Psoas muscle (tissue), 7 donors: ENCODE measurements at regions not wholly inside any gene's neighbourhood (a gene's known extent, or its start where the extent isn't known, plus 50 kb on each side); places are given as distances from the start of the nearest gene placed in this dataset.

Source experiments
- ATAC-seq, 4 donors: fragments of 200-7000 bp; cut with Tn5 transposase; one replicate each; pipeline ENCODE4 v1.9.1; 2020; ENCODE audit warnings: moderate library complexity in 3 of 4, mild to moderate bottlenecking in 2 of 4
- DNase-seq, 2 donors: peaks; one replicate each; pipeline ENCODE4 v3.0.0-alpha.2; 2020
- H3K27ac ChIP-seq: fragments of 200-600 bp; one replicate; pipeline ENCODE4 v1.8.0; 2022
- H3K27me3 ChIP-seq, 3 donors: fragments of 200-600 bp in 1 of 3; one replicate each; pipeline versions ENCODE4 v1.6.1 to v1.8.0; 2013 to 2022; ENCODE audit warnings: low read length in 2 of 3, mild to moderate bottlenecking in 2 of 3, moderate library complexity in 1 of 3; ENCODE audit not compliant: insufficient read depth in 3 of 3
- H3K36me3 ChIP-seq, 2 donors: fragments of 200-600 bp in 1 of 2; one replicate each; pipeline versions ENCODE4 v1.6.1 to v1.8.0; 2013 to 2022; ENCODE audit warnings: low read depth in 1 of 2, mild to moderate bottlenecking in 1 of 2, moderate library complexity in 1 of 2; ENCODE audit not compliant: insufficient read depth in 1 of 2
- H3K4me1 ChIP-seq: fragments of 200-600 bp; one replicate; pipeline ENCODE4 v1.8.0; 2022
- H3K4me3 ChIP-seq: fragments of 200-600 bp; one replicate; pipeline ENCODE4 v1.8.0; 2022; ENCODE audit warnings: mild to moderate bottlenecking
- H3K9me3 ChIP-seq: fragments of 200-600 bp; one replicate; pipeline ENCODE4 v1.8.0; 2022
- WGBS, 3 donors: extraction: QIAGEN DNeasy Blood & Tissue Kit; methylation state at CpG; one replicate each; pipeline versions ENCODE4 v1.1.6 to v1.1.7; 2013; 5-methylcytosine and 5-hydroxymethylcytosine counted together
- intact Hi-C, 2 donors: fragments of 100-400 bp; cut with DNase I; formaldehyde crosslinking; loops; one replicate each; pipeline versions ENCODE4 v1.11.0 to v1.14.2; 2022
- TF ChIP-seq, protein P1 (sequence below): fragments of 200-600 bp; IDR thresholded peaks from one replicate; pipeline ENCODE4 v1.8.0; 2022; ENCODE audit warnings: antibody characterized with exemption
- donor health status: healthy with polysubstance abuse.
- donor health status: DM: no; HTN: no; CAD: no; lungs with moderate emphysema.
- donor health status: Bipolar disorder and iron deficiency.
- donor health status: healthy.
- donor health status: DM: yes; HTN: yes; CAD: no.
- donor health status: DM: no; HTN: no; CAD: no.
- donor health status: DM: yes; HTN: yes; CAD: no.

DNA sequence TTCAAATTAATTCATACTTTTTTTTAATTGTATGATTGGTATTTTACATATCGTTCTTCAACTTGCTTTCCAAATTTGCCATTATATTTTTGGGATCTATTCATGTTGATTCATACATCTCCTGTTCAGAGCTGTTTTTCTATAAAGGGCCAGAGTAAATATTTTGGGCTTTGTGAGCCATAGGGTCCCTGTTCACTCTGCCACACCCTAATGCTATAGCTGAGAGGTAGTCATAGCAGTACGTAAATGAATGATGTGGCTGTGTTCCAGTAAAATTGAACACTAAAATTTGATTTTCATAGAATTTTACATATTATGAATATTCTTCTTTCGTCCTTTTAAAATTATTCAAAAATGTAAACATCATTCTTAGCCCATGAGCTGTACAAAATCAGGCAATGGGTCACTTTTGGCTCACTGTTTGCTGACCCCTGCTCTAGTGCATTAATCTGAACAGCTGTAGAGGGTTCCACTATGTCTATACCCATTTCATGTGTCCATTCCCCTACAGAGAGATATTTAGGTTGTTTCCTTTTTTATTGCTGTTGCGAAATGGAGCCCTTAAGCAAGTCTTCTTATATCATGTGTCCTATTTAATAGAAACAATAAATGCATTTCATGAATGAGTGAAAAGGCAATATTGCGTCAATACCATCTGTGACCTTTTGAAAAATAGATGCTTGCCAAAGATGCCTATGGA is 136.4 kb upstream of the SALL4 start:
- no peaks in the 10 kb centered on the region for H3K9me3 ChIP-seq
- TF ChIP-seq, protein P1, sequence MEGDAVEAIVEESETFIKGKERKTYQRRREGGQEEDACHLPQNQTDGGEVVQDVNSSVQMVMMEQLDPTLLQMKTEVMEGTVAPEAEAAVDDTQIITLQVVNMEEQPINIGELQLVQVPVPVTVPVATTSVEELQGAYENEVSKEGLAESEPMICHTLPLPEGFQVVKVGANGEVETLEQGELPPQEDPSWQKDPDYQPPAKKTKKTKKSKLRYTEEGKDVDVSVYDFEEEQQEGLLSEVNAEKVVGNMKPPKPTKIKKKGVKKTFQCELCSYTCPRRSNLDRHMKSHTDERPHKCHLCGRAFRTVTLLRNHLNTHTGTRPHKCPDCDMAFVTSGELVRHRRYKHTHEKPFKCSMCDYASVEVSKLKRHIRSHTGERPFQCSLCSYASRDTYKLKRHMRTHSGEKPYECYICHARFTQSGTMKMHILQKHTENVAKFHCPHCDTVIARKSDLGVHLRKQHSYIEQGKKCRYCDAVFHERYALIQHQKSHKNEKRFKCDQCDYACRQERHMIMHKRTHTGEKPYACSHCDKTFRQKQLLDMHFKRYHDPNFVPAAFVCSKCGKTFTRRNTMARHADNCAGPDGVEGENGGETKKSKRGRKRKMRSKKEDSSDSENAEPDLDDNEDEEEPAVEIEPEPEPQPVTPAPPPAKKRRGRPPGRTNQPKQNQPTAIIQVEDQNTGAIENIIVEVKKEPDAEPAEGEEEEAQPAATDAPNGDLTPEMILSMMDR, result no peak
- no peaks in the 10 kb centered on the region for H3K27me3 ChIP-seq
- ATAC-seq (no peak), DNase-seq (no peak)
- WGBS, 3 donors, result 70 to 75% (median 71%) methylated on average over 5 of the region's 5 CpGs
- H3K36me3 ChIP-seq, result no peaks in the 10 kb centered on the region
- H3K4me3 ChIP-seq, result no peak overlapping the region
- intact Hi-C loops, result no loop called here
- no peak overlapping the region for H3K27ac ChIP-seq
- H3K4me1 ChIP-seq, result no peaks in the 10 kb centered on the region

DNA sequence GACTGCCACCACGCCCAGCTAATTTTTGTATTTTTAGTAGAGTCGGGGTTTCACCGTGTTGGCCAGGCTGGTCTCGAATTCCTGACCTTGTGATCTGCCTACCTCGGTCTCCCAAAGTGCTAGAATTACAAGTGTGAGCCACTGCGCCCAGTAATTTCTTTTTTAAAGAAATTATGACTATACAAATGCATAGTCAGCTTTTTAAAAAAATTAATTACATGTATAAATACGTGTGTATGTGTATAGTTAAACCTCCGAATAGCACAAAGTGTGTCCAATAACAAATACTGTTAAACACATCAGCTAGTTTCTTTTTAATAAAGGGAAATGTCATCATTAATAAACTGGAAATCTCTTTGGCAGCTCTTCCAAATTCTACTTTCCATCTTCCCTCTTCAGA is 135.5 kb upstream of the SALL4 start:
- ATAC-seq, result no peak
- H3K9me3 ChIP-seq, result no peaks in the 10 kb centered on the region
- 86 to 90% (median 88%) methylated on average over 8 of the region's 8 CpGs for whole genome bisulfite sequencing, 3 donors
- DNase-seq, result no peak
- TF ChIP-seq, protein P1, result no peak
- no peak overlapping the region for H3K4me3 ChIP-seq
- no peaks in the 10 kb centered on the region for H3K36me3 ChIP-seq
- no peaks in the 10 kb centered on the region for H3K27me3 ChIP-seq
- H3K4me1 ChIP-seq, result no peaks in the 10 kb centered on the region
- H3K27ac ChIP-seq, result no peak overlapping the region
- intact Hi-C loops, result no loop called here

DNA sequence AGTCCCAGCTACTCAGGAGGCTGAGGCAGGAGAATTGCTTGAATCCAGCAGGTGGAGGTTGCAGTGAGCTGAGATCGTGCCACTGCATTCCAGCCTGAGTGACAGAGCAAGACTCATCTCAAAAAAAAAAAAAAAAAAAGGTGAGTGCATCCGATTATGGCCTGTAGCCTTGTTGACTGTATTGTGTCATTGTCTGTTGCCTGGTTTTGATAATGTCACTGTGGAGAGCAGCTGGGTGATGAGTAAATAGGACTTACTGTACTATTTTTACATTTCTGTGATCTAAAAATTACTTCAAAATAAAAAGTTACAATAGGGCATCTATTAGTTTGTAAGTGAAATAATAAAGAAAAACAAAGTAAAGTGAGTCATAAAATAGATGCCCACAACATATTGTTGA is 134.1 kb upstream of the SALL4 start:
- H3K9me3 ChIP-seq, result no peaks in the 10 kb centered on the region
- no peaks in the 10 kb centered on the region for H3K4me1 ChIP-seq
- no peaks in the 10 kb centered on the region for H3K36me3 ChIP-seq
- ATAC-seq (no peak), DNase-seq (no peak)
- TF ChIP-seq, protein P1, result no peak
- no peak overlapping the region for H3K4me3 ChIP-seq
- intact Hi-C loops, result no loop called here
- WGBS, 3 donors, result 65 to 74% (median 71%) methylated on average over 2 of the region's 2 CpGs
- peaks cover 0 to 2% (median 0%) of the 10 kb centered on the region in 3 donors for H3K27me3 ChIP-seq
- no peak overlapping the region for H3K27ac ChIP-seq

GRCh38 chr20:51935003-51935358 is 132.7 kb upstream of the SALL4 start:
- DNase-seq (no peak), ATAC-seq (no peak)
- no peak overlapping the region for H3K4me3 ChIP-seq
- 49 to 52% (median 51%) methylated on average over 4 of the region's 4 CpGs for WGBS, 3 donors
- no peaks in the 10 kb centered on the region for H3K4me1 ChIP-seq
- intact Hi-C loops, result no loop called here
- H3K36me3 ChIP-seq, result no peaks in the 10 kb centered on the region
- TF ChIP-seq, protein P1, result no peak
- H3K9me3 ChIP-seq, result no peaks in the 10 kb centered on the region
- H3K27ac ChIP-seq, result no peak overlapping the region
- peaks cover 0 to 2% (median 0%) of the 10 kb centered on the region in 3 donors for H3K27me3 ChIP-seq
